ENCODE measurements at regions not wholly inside any gene's neighbourhood (a gene's known extent, or its start where the extent isn't known, plus 50 kb on each side); places are given as distances from the start of the nearest gene placed in this dataset.

GRCh38 chr12:59158066-59158465, 237.8 kb upstream of the LRIG3 start:
- WGBS, 5 donors, result 67 to 75% (median 69%) methylated on average over 3 of the region's 3 CpGs

GRCh38 chr12:59155448-59155847, 235.1 kb upstream of the LRIG3 start:
- Histone ChIP-seq H3K9me3 (peaks cover 0 to 20% (median 13%) of the 10 kb centered on the region in 4 donors), H3K27ac (no peak overlapping the region), H3K36me3 (no peaks in the 10 kb centered on the region), H3K4me3 (no peak overlapping the region), H3K27me3 (no peaks in the 10 kb centered on the region), H3K4me1 (no peaks in the 10 kb centered on the region)
- no peak for DNase-seq
- TF ChIP-seq POLR2A (IDR thresholded peaks at IDR 0.05) (no peak), CTCF (IDR thresholded peaks at IDR 0.05) (no peak), POLR2AphosphoS5 (IDR thresholded peaks at IDR 0.05) (no peak), EP300 (IDR thresholded peaks at IDR 0.05) (no peak)
- intact Hi-C loops (cut with DNase I; ENCODE audit: low total_unique reads), result no loop called here

More at GRCh38 chr12:59158066-59158465, 237.8 kb upstream of the LRIG3 start:
- intact Hi-C loops (cut with DNase I; ENCODE audit: low total_unique reads), result no loop called here
- DNase-seq, result no peak
- Histone ChIP-seq H3K27me3 (no peaks in the 10 kb centered on the region), H3K9me3 (peaks cover 0 to 20% (median 13%) of the 10 kb centered on the region in 4 donors), H3K27ac (no peak overlapping the region), H3K4me1 (no peaks in the 10 kb centered on the region), H3K4me3 (no peak overlapping the region), H3K36me3 (no peaks in the 10 kb centered on the region)
- TF ChIP-seq POLR2A (IDR thresholded peaks at IDR 0.05), result no peak
- no peak for TF ChIP-seq POLR2AphosphoS5 (IDR thresholded peaks at IDR 0.05)
- TF ChIP-seq EP300 (IDR thresholded peaks at IDR 0.05), result no peak
- no peak for TF ChIP-seq CTCF (IDR thresholded peaks at IDR 0.05)

- H3K4me3 ChIP-seq, result no peak overlapping the region
- no peaks in the 10 kb centered on the region for H3K36me3 ChIP-seq
- TF ChIP-seq EP300 (IDR thresholded peaks at IDR 0.05), result no peak
- TF ChIP-seq POLR2A (IDR thresholded peaks at IDR 0.05), result no peak
- no peak for TF ChIP-seq POLR2AphosphoS5 (IDR thresholded peaks at IDR 0.05)
- TF ChIP-seq CTCF (IDR thresholded peaks at IDR 0.05), result no peak
- no peak for DNase-seq
- peaks cover 0 to 10% (median 3%) of the 10 kb centered on the region in 4 donors for H3K9me3 ChIP-seq
- intact Hi-C loops (cut with DNase I; ENCODE audit: low total_unique reads), result no loop called here
- H3K27me3 ChIP-seq, result no peaks in the 10 kb centered on the region
- no peaks in the 10 kb centered on the region for H3K4me1 ChIP-seq
- no peak overlapping the region for H3K27ac ChIP-seq
Measured at GRCh38 chr12:59151243-59151642, 230.9 kb upstream of the LRIG3 start.

GRCh38 chr12:59149995-59150642, 229.8 kb upstream of the LRIG3 start:
- intact Hi-C loops (cut with DNase I; ENCODE audit: low total_unique reads), result no loop called here
- WGBS, 5 donors, result 50 to 54% (median 52%) methylated on average over 2 of the region's 2 CpGs
- Histone ChIP-seq H3K27me3 (no peaks in the 10 kb centered on the region), H3K36me3 (no peaks in the 10 kb centered on the region), H3K4me3 (no peak overlapping the region), H3K4me1 (no peaks in the 10 kb centered on the region), H3K27ac (no peak overlapping the region), H3K9me3 (peaks cover 0 to 5% (median 0%) of the 10 kb centered on the region in 4 donors)
- TF ChIP-seq POLR2A (IDR thresholded peaks at IDR 0.05), result no peak
- peak in 1 of 3 donors; percentile 38 for TF ChIP-seq POLR2AphosphoS5 (IDR thresholded peaks at IDR 0.05)
- peak in 5 of 7 experiments; percentile 68 to 98 (median 84) for TF ChIP-seq CTCF (IDR thresholded peaks at IDR 0.05)
- no peak for TF ChIP-seq EP300 (IDR thresholded peaks at IDR 0.05)
- peak in 1 of 2 donors; percentile 89 for DNase-seq

Data from stomach (tissue), 8 donors.